Esophagus squamous epithelium (tissue), 5 donors: ENCODE measurements at regions not wholly inside any gene's neighbourhood (a gene's known extent, or its start where the extent isn't known, plus 50 kb on each side); places are given as distances from the start of the nearest gene placed in this dataset.

Source experiments
- DNase-seq: peaks from one replicate; lab custom pipeline; 2025; lab: John Stamatoyannopoulos, UW
- H3K27ac ChIP-seq, 4 donors: fragments of 200-600 bp; sonication (generic); one replicate each; pipeline ENCODE4 v1.5.1; 2016 to 2019; ENCODE audit warnings: mild to moderate bottlenecking in 1 of 4
- H3K27me3 ChIP-seq, 4 donors: fragments of 200-600 bp; sonication (generic); 1 replicate in 3 of 4; 2 replicates in 1 of 4; pipeline versions ENCODE4 v1.5.1 to v1.6.0; 2017 to 2021; ENCODE audit warnings: antibody characterized with exemption in 1 of 4
- H3K36me3 ChIP-seq, 3 donors: fragments of 200-600 bp; sonication (generic); one replicate each; pipeline ENCODE4 v1.5.1; 2016 to 2019
- H3K4me1 ChIP-seq, 3 donors: fragments of 200-600 bp; sonication (generic); one replicate each; pipeline ENCODE4 v1.5.1; 2017 to 2019
- H3K4me3 ChIP-seq, 4 donors: fragments of 200-600 bp; sonication (generic); 1 replicate in 3 of 4; 2 replicates in 1 of 4; pipeline ENCODE4 v1.5.1; 2016 to 2019; ENCODE audit warnings: mild to moderate bottlenecking in 2 of 4, moderate library complexity in 1 of 4
- H3K9me3 ChIP-seq, 3 donors: fragments of 200-600 bp; sonication (generic); one replicate each; pipeline ENCODE4 v1.5.1; 2016 to 2019
- CTCF ChIP-seq, 6 experiments: fragments of 450-650 bp in 4 of 6; fragments of 200-600 bp in 2 of 6; sonication (generic) in 2 of 6; IDR thresholded peaks; one replicate each; pipeline ENCODE4 v1.5.1; 2016 to 2019; ENCODE audit warnings: antibody characterized with exemption in 6 of 6, mild to moderate bottlenecking in 4 of 6, moderate library complexity in 4 of 6
- POLR2A ChIP-seq, 4 donors: fragments of 450-650 bp; IDR thresholded peaks; one replicate each; pipeline ENCODE4 v1.6.1; 2017; ENCODE audit warnings: antibody characterized with exemption in 4 of 4, mild to moderate bottlenecking in 4 of 4, moderate library complexity in 3 of 4
- WGBS, 2 donors: methylation state at CpG; one replicate each; pipeline ENCODE4 v1.1.5; 2018; 5-methylcytosine and 5-hydroxymethylcytosine counted together
- intact Hi-C: fragments of 100-400 bp; cut with DNase I; formaldehyde crosslinking; loops from one replicate; pipeline ENCODE4 v1.15.0; 2022
- donor health status: DM: yes; HTN: yes; CAD: no.

- WGBS, 2 donors = 71 to 85% methylated on average over 8 of the region's 8 CpGs
- DNase-seq = no peak
- Histone ChIP-seq H3K9me3 (no peaks in the 10 kb centered on the region), H3K27ac (no peak overlapping the region), H3K4me1 (peaks cover 0 to 10% (median 0%) of the 10 kb centered on the region in 3 donors), H3K36me3 (no peaks in the 10 kb centered on the region), H3K27me3 (no peaks in the 10 kb centered on the region), H3K4me3 (no peak overlapping the region)
- TF ChIP-seq CTCF (IDR thresholded peaks at IDR 0.05) (no peak), POLR2A (IDR thresholded peaks at IDR 0.05) (no peak)
- intact Hi-C loops = no loop called here
Observed at GRCh38 chr4:187174749-187175148, 451.1 kb upstream of the FAT1 start.

DNA sequence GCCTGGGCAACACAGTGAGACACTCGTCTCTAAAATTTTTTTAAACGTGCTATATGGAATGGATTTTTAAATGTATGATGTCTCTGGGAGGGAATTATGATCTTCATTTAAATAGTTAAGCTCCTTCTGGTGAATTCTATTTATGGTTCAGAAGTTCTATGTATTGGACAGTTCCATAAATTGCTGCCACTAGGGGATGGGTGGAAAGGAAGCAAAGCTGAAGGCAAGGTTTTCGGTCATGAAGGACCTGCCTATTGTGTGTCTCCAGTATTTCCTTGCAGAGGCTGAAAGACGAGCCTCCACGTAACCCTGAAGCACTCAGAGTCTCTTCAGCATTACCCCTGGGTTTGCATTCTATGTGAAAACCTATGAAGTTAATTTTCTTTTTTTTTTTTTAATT lies 451.5 kb upstream of the FAT1 start:
- Histone ChIP-seq H3K36me3 (no peaks in the 10 kb centered on the region), H3K27me3 (no peaks in the 10 kb centered on the region), H3K27ac (no peak overlapping the region), H3K4me1 (peaks cover 0 to 10% (median 0%) of the 10 kb centered on the region in 3 donors), H3K9me3 (no peaks in the 10 kb centered on the region), H3K4me3 (no peak overlapping the region)
- no peak for DNase-seq
- WGBS, 2 donors = 77 to 81% methylated on average over 5 of the region's 5 CpGs
- intact Hi-C loops = no loop called here
- TF ChIP-seq CTCF (IDR thresholded peaks at IDR 0.05) (peak in 1 of 6 experiments; percentile 27), POLR2A (IDR thresholded peaks at IDR 0.05) (no peak)

DNA sequence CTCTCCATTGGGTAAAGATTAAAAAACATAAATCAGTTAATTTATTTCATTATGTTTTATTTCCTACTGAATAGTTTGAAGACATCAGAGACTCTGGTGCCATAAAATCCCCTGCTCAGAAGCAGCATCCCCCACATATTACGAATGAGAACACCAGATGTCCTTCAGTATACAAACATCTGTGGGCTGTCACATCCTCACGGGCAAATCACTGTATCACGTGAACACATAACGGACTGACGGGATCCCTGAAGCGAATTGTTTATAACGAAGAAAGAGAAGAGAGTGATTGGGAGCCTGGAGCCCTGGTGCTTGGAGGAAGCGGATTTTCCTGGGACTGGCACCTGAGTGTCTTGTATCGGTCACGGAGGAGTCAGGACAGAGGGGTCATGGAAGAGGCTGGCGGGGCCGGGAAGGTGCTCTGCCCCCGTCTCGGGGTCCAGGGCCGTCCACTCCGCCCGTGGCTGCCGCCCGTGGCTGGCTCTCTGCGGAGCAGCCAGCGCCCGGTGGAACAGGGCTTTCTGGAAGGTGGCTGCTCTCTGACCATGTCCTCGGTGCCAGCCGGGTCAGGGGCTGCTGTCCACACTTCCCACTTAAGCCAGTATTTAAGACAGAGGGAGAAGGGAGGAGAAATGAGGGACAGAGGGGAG lies 452.7 kb upstream of the FAT1 start:
- Histone ChIP-seq H3K36me3 (no peaks in the 10 kb centered on the region), H3K4me1 (peaks cover 0 to 6% (median 0%) of the 10 kb centered on the region in 3 donors), H3K27me3 (no peaks in the 10 kb centered on the region), H3K9me3 (no peaks in the 10 kb centered on the region), H3K27ac (no peak overlapping the region), H3K4me3 (peak overlapping the region in 1 of 4 donors; percentile 12)
- intact Hi-C loops = no loop called here
- TF ChIP-seq POLR2A (IDR thresholded peaks at IDR 0.05) = no peak
- TF ChIP-seq CTCF (IDR thresholded peaks at IDR 0.05) = no peak
- 64 to 76% methylated on average over 8 to 19 of the region's 24 CpGs for WGBS, 2 donors
- no peak for DNase-seq

- WGBS, 2 donors = 71% methylated on average over 3 to 5 of the region's 6 CpGs
- TF ChIP-seq CTCF (IDR thresholded peaks at IDR 0.05) (no peak), POLR2A (IDR thresholded peaks at IDR 0.05) (no peak)
- no peaks in the 10 kb centered on the region for H3K9me3 ChIP-seq
- DNase-seq = no peak
- H3K36me3 ChIP-seq = no peaks in the 10 kb centered on the region
- intact Hi-C loops = no loop called here
- H3K27me3 ChIP-seq = no peaks in the 10 kb centered on the region
- H3K27ac ChIP-seq = no peak overlapping the region
- H3K4me1 ChIP-seq = no peaks in the 10 kb centered on the region
- H3K4me3 ChIP-seq = no peak overlapping the region
Observed at GRCh38 chr4:187178084-187178483, 454.4 kb upstream of the FAT1 start.

DNA sequence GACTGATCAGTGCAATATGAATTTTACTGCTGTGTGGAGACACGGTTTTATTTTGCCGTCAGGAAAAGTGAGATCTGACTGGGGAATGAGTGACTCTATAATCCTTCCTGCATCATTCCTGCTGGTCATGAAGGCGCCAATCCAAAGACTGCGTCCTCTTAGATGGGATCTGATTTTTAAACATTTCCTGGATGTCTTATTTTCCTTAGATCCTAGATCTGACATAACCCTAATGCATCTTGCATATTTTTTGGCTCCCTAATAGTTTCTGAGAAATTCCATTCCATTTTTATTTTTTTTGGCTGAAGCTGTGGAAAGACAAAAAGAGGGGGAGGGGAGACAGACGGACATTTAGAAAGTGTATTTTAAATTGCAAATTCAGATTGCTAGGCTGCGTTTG lies 454.9 kb upstream of the FAT1 start:
- Histone ChIP-seq H3K9me3 (no peaks in the 10 kb centered on the region), H3K4me1 (no peaks in the 10 kb centered on the region), H3K4me3 (no peak overlapping the region), H3K27ac (no peak overlapping the region), H3K36me3 (no peaks in the 10 kb centered on the region), H3K27me3 (no peaks in the 10 kb centered on the region)
- TF ChIP-seq CTCF (IDR thresholded peaks at IDR 0.05) (no peak), POLR2A (IDR thresholded peaks at IDR 0.05) (no peak)
- intact Hi-C loops = no loop called here
- 64 to 74% methylated on average over 6 of the region's 6 CpGs for WGBS, 2 donors
- DNase-seq = no peak
